Progenitor cell of endocrine pancreas (in vitro differentiated cells): ENCODE measurements at regions not wholly inside any gene's neighbourhood (a gene's known extent, or its start where the extent isn't known, plus 50 kb on each side); places are given as distances from the start of the nearest gene placed in this dataset.
"Not testable (repeated sequence)": the region's sequence is repeated elsewhere in the genome, so short reads cannot be mapped to it uniquely, and the experiment has no call there.

Source experiments
- DNase-seq: peaks from one replicate; pipeline ENCODE4 v3.0.0; 2021; ENCODE audit warnings: low spot score; ENCODE audit not compliant: unreplicated experiment
- H3K27ac Mint-ChIP-seq: 2 replicates; pipeline ENCODE4 v1.8.0; 2021; ENCODE audit warnings: mild to moderate bottlenecking, moderate library complexity, mixed read lengths
- H3K27me3 Mint-ChIP-seq: 2 replicates; pipeline ENCODE4 v1.8.0; 2021; ENCODE audit warnings: mixed read lengths
- H3K36me3 Mint-ChIP-seq: 2 replicates; pipeline ENCODE4 v1.8.0; 2022; ENCODE audit warnings: mixed read lengths; ENCODE audit not compliant: insufficient read depth
- H3K4me1 Mint-ChIP-seq: 2 replicates; pipeline ENCODE4 v1.8.0; 2021; ENCODE audit warnings: low read depth, mixed read lengths
- H3K4me3 Mint-ChIP-seq: 2 replicates; pipeline ENCODE4 v1.8.0; 2021; ENCODE audit warnings: low read depth, mild to moderate bottlenecking, moderate library complexity, mixed read lengths
- H3K9me3 Mint-ChIP-seq: 2 replicates; pipeline ENCODE4 v1.8.0; 2021; ENCODE audit warnings: low read depth, mixed read lengths
- TF ChIP-seq, protein P1 (sequence below): fragments of 200-600 bp; sonication (generic); IDR thresholded peaks from one replicate; pipeline ENCODE4 v1.5.0; 2021; ENCODE audit warnings: antibody characterized with exemption, mild to moderate bottlenecking; ENCODE audit not compliant: unreplicated experiment

GRCh38 chr2:72024451-72025175, 123.0 kb downstream of the CYP26B1 start:
- Mint-ChIP-seq H3K9me3 (no peaks in the 10 kb centered on the region), H3K4me1 (no peaks in the 10 kb centered on the region), H3K36me3 (no peaks in the 10 kb centered on the region), H3K27ac (no peak overlapping the region), H3K27me3 (no peaks in the 10 kb centered on the region), H3K4me3 (no peak overlapping the region)
- peak; percentile 6 for DNase-seq
- TF ChIP-seq, protein P1, sequence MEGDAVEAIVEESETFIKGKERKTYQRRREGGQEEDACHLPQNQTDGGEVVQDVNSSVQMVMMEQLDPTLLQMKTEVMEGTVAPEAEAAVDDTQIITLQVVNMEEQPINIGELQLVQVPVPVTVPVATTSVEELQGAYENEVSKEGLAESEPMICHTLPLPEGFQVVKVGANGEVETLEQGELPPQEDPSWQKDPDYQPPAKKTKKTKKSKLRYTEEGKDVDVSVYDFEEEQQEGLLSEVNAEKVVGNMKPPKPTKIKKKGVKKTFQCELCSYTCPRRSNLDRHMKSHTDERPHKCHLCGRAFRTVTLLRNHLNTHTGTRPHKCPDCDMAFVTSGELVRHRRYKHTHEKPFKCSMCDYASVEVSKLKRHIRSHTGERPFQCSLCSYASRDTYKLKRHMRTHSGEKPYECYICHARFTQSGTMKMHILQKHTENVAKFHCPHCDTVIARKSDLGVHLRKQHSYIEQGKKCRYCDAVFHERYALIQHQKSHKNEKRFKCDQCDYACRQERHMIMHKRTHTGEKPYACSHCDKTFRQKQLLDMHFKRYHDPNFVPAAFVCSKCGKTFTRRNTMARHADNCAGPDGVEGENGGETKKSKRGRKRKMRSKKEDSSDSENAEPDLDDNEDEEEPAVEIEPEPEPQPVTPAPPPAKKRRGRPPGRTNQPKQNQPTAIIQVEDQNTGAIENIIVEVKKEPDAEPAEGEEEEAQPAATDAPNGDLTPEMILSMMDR = no peak

GRCh38 chr2:72023678-72024390, 123.8 kb downstream of the CYP26B1 start:
- Mint-ChIP-seq H3K27me3 (no peaks in the 10 kb centered on the region), H3K4me3 (no peak overlapping the region), H3K9me3 (no peaks in the 10 kb centered on the region), H3K4me1 (no peaks in the 10 kb centered on the region), H3K27ac (no peak overlapping the region), H3K36me3 (no peaks in the 10 kb centered on the region)
- DNase-seq = peak; percentile 2
- TF ChIP-seq, protein P1 = no peak

- DNase-seq = peak; percentile 2
- H3K9me3 Mint-ChIP-seq, H3K4me3 Mint-ChIP-seq, H3K27me3 Mint-ChIP-seq, H3K36me3 Mint-ChIP-seq, H3K27ac Mint-ChIP-seq, H3K4me1 Mint-ChIP-seq: not testable (repeated sequence)
Measured at GRCh38 chr2:72021371-72021770, 126.3 kb downstream of the CYP26B1 start.

DNA sequence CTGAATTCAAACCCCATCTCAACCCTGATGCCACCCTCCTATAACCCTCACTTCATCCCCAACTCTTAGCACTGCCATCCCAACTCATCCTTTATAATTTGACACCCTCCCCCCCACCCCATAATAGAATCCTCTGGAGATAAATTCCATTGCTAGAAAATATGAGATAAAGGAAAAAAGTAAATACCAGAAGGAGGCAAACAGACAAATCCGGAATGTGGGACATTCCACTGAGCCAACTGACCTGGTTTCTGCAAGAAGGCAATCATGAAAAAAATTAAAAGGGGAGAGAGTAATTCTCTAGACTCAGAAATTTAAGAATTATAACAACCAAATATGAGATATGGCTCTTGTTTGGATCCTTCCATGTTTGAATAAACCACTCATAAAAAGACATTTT, 132.4 kb downstream of the CYP26B1 start:
- H3K4me1 Mint-ChIP-seq = no peaks in the 10 kb centered on the region
- H3K4me3 Mint-ChIP-seq = no peak overlapping the region
- peaks cover 6% of the 10 kb centered on the region for H3K27me3 Mint-ChIP-seq
- H3K36me3 Mint-ChIP-seq = no peaks in the 10 kb centered on the region
- no peak overlapping the region for H3K27ac Mint-ChIP-seq
- TF ChIP-seq, protein P1 = no peak
- DNase-seq = no peak
- no peaks in the 10 kb centered on the region for H3K9me3 Mint-ChIP-seq

DNA sequence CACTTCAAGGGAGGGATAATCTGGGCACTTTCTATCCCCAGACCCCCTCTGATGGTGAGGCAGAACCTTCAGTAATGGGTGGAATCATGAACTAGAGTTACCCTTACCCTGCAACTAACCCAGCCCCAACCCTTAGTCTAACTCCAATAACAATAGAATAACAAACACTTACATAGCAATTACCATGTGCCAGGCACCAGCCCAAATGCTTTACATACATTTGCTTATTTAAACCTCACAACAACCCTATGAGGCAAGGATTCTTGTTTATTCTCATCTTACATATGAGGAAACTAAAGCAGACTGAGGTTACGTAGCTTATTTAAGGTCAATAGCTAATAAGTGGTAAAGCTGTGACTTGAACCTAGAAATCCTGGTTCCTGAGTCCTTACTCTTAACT, 132.8 kb downstream of the CYP26B1 start:
- no peak for DNase-seq
- no peak overlapping the region for H3K4me3 Mint-ChIP-seq
- TF ChIP-seq, protein P1 = no peak

GRCh38 chr2:72013726-72014125, 133.9 kb downstream of the CYP26B1 start:
- Mint-ChIP-seq H3K36me3 (no peaks in the 10 kb centered on the region), H3K9me3 (no peaks in the 10 kb centered on the region), H3K4me1 (no peaks in the 10 kb centered on the region), H3K27ac (no peak overlapping the region), H3K27me3 (peaks cover 11% of the 10 kb centered on the region), H3K4me3 (no peak overlapping the region)
- TF ChIP-seq, protein P1 = no peak
- no peak for DNase-seq

More for the DNA sequence above, 132.8 kb downstream of the CYP26B1 start:
- H3K36me3 Mint-ChIP-seq = no peaks in the 10 kb centered on the region
- H3K27ac Mint-ChIP-seq = no peak overlapping the region
- H3K27me3 Mint-ChIP-seq = peaks cover 7% of the 10 kb centered on the region
- H3K4me1 Mint-ChIP-seq = no peaks in the 10 kb centered on the region
- H3K9me3 Mint-ChIP-seq = no peaks in the 10 kb centered on the region
